ENCODE measurements at regions not wholly inside any gene's neighbourhood (a gene's known extent, or its start where the extent isn't known, plus 50 kb on each side); places are given as distances from the start of the nearest gene placed in this dataset.

GRCh38 chr2:221353201-221353600 lies 218.9 kb downstream of the EPHA4 start:
- no peak overlapping the region for H3K56ac ChIP-seq (ENCODE audit: insufficient read length, low read depth, low read length)
- no peak overlapping the region for H4K91ac ChIP-seq (ENCODE audit: insufficient read length, low read depth, low read length)
- H3K23ac ChIP-seq (ENCODE audit: insufficient read length, low read depth, low read length): no peak overlapping the region
- H3K27me3 Mint-ChIP-seq (ENCODE audit: low read depth): no peaks in the 10 kb centered on the region
- no peaks in the 10 kb centered on the region for H3K79me1 ChIP-seq (ENCODE audit: insufficient read depth, low read depth, low read length, poor library complexity, severe bottlenecking)
- H2BK12ac ChIP-seq (ENCODE audit: insufficient read length, low read depth, low read length): no peak overlapping the region
- H3K9ac ChIP-seq (ENCODE audit: extremely low read depth, insufficient read length, low read length): no peak overlapping the region
- WGBS (ENCODE audit: extremely low coverage, insufficient read length, low lambda C conversion rate): no CpG with 5 or more reads among the region's 4 CpGs
- H3K14ac ChIP-seq (ENCODE audit: insufficient read depth, low read length): no peak overlapping the region
- no peak overlapping the region for H2AK5ac ChIP-seq (ENCODE audit: insufficient read length, low read length)
- no peak overlapping the region for H2AFZ ChIP-seq (ENCODE audit: low read length)
- no peaks in the 10 kb centered on the region for H3K79me2 ChIP-seq (ENCODE audit: insufficient read depth, low read length)
- no peaks in the 10 kb centered on the region for H3K23me2 ChIP-seq (ENCODE audit: insufficient read length, low read depth, low read length, poor library complexity, severe bottlenecking)
- H3K9me3 Mint-ChIP-seq: no peaks in the 10 kb centered on the region
- no peak overlapping the region for H2BK20ac ChIP-seq (ENCODE audit: low read depth, low read length, poor library complexity, severe bottlenecking)
- no peak overlapping the region for H3T11ph ChIP-seq (ENCODE audit: low read length)
- TF ChIP-seq, protein P1, sequence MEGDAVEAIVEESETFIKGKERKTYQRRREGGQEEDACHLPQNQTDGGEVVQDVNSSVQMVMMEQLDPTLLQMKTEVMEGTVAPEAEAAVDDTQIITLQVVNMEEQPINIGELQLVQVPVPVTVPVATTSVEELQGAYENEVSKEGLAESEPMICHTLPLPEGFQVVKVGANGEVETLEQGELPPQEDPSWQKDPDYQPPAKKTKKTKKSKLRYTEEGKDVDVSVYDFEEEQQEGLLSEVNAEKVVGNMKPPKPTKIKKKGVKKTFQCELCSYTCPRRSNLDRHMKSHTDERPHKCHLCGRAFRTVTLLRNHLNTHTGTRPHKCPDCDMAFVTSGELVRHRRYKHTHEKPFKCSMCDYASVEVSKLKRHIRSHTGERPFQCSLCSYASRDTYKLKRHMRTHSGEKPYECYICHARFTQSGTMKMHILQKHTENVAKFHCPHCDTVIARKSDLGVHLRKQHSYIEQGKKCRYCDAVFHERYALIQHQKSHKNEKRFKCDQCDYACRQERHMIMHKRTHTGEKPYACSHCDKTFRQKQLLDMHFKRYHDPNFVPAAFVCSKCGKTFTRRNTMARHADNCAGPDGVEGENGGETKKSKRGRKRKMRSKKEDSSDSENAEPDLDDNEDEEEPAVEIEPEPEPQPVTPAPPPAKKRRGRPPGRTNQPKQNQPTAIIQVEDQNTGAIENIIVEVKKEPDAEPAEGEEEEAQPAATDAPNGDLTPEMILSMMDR (conservative IDR thresholded peaks at IDR 0.05): no peak
- no peak for DNase-seq
- H4K8ac ChIP-seq (replicated peaks; ENCODE audit: insufficient read length, low read depth, low read length): no peak overlapping the region
- no peak overlapping the region for H4K5ac ChIP-seq (ENCODE audit: insufficient read length, low read depth, low read length)
- peaks cover 3 to 7% of the 10 kb centered on the region in 2 experiments; a peak in 3 of 4 replicates for H3K4me1 Mint-ChIP-seq
- H3K4me3 Mint-ChIP-seq: no peak overlapping the region
- H3K36me3 Mint-ChIP-seq (ENCODE audit: insufficient read depth in 1 of 3, low read depth in 3 of 3): no peaks in the 10 kb centered on the region
- no peak overlapping the region for H3K4me2 ChIP-seq (ENCODE audit: insufficient read depth, insufficient read length, low read length)
- no peak overlapping the region for H3K4ac ChIP-seq (ENCODE audit: low read depth, low read length)
- no peaks in the 10 kb centered on the region for H3K27me3 ChIP-seq (ENCODE audit: insufficient read depth, low read length)
- no peak overlapping the region for H3K18ac ChIP-seq (ENCODE audit: insufficient read length, low read depth, low read length)
- no peaks in the 10 kb centered on the region for H4K20me1 ChIP-seq (ENCODE audit: control insufficient read depth, insufficient read depth, insufficient read length)
- H3K9me3 ChIP-seq (ENCODE audit: control insufficient read depth, low read depth, low read length): no peaks in the 10 kb centered on the region
- no peak overlapping the region for H2BK15ac ChIP-seq (ENCODE audit: low read depth, low read length)
- H3K4me1 ChIP-seq (ENCODE audit: insufficient read depth, low read length): no peaks in the 10 kb centered on the region
- H3K27ac ChIP-seq (ENCODE audit: insufficient read length, low read depth, low read length): no peak overlapping the region
- H3K27ac Mint-ChIP-seq: no peak overlapping the region
- no peak overlapping the region for H2BK120ac ChIP-seq (ENCODE audit: low read depth, low read length, poor library complexity, severe bottlenecking)
- no peak overlapping the region for H2BK5ac ChIP-seq (ENCODE audit: insufficient read length, low read length)
